GM12864 (cell line): ENCODE measurements at regions not wholly inside any gene's neighbourhood (a gene's known extent, or its start where the extent isn't known, plus 50 kb on each side); places are given as distances from the start of the nearest gene placed in this dataset.

ENCODE experiments used
- DNase-seq: peaks from one replicate; pipeline ENCODE4 v3.0.0-alpha.2; 2011; ENCODE audit warnings: low read depth
- H3K4me3 ChIP-seq: 2 replicates; pipeline ENCODE4 v1.5.1; 2011; ENCODE audit warnings: mild to moderate bottlenecking, low read depth, low read length, control low read depth
- TF ChIP-seq, protein P1 (sequence below): IDR thresholded peaks from 2 replicates; pipeline ENCODE4 v1.5.1; 2011; ENCODE audit warnings: low read depth, mild to moderate bottlenecking, moderate library complexity, low read length, control low read depth, inconsistent platforms; ENCODE audit errors: missing control alignments

DNA sequence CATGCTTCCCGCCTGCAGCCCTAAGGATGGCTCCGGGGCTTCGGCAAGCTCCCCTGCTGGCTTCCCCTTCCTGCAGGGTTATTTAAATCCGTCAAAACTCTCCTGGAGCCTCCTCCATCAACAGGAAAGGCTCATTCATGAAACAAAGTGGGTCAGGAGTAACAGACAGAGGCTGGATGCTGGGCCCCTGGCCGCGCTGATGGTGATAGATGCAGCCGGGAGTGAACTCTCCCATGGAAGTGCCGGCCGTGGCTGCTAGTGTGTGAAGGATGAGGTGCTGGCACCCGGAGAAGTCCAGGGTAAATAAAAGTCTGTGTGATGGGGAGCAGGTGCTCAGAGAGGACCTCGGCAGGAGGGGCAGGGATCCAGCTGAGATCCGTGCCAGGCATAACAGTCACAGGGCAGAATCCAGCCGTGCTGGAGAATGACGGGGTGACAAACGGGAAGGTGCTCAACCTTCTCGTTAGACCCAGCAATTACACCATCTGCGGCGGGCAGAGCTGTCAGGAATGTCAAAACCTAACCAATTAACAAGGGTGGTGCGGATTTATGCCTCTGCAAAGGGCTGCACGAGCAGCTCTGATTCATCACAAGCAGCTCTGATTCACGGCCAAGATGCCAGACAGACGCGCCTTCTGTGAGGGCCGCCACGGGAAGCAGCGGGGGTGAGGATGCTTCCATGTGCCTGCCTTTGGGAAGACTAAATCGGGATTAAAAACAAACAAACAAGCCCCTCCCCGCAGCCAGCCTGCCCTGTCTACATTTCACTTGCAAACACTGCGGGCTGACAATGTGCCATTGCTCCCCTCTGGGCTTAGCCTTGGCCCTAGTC lies 55.6 kb downstream of the SYNE3 start:
- TF ChIP-seq, protein P1, sequence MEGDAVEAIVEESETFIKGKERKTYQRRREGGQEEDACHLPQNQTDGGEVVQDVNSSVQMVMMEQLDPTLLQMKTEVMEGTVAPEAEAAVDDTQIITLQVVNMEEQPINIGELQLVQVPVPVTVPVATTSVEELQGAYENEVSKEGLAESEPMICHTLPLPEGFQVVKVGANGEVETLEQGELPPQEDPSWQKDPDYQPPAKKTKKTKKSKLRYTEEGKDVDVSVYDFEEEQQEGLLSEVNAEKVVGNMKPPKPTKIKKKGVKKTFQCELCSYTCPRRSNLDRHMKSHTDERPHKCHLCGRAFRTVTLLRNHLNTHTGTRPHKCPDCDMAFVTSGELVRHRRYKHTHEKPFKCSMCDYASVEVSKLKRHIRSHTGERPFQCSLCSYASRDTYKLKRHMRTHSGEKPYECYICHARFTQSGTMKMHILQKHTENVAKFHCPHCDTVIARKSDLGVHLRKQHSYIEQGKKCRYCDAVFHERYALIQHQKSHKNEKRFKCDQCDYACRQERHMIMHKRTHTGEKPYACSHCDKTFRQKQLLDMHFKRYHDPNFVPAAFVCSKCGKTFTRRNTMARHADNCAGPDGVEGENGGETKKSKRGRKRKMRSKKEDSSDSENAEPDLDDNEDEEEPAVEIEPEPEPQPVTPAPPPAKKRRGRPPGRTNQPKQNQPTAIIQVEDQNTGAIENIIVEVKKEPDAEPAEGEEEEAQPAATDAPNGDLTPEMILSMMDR: no peak
- H3K4me3 ChIP-seq: no peak overlapping the region
- DNase-seq: no peak

DNA sequence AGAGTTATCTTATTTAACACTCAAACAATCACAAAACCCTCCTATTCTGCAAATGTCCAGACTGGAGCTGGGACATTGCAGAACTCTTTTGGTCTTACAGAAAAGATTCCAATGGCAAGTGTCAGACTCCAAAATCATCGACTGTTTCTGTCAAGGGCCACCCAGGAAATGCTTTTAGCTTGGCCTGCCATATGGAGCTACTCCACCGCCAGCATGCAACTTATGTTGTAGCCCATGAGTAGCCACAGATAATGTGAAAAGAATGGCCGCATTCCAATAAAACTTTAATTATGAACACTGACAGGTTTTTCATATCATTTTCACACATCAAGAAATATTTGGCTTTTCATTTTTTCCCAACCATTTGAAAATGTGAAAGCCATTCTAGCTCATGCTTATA lies 57.5 kb downstream of the SYNE3 start:
- no peak for DNase-seq
- TF ChIP-seq, protein P1: no peak
- no peak overlapping the region for H3K4me3 ChIP-seq

DNA sequence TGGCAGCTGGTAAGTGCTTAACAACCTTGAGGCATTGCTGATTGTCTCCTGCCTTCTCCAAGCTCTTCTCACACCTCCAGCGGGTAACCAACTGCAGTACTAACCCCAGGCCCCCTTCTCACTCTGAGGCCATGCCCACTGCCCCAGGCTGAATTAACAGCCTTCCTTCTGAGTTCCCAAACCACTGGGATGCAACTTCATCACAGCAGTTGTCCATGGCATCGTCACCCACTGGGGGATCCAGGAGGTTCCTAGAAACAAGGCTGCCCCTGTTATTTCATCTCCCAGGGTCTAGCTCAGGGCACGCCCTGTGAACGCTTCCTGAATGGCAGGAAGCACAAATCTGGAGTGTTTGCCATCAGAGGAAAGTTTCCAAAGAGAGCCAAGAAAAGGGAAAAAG lies 58.0 kb downstream of the SYNE3 start:
- no peak overlapping the region for H3K4me3 ChIP-seq
- DNase-seq: no peak
- TF ChIP-seq, protein P1: no peak

DNA sequence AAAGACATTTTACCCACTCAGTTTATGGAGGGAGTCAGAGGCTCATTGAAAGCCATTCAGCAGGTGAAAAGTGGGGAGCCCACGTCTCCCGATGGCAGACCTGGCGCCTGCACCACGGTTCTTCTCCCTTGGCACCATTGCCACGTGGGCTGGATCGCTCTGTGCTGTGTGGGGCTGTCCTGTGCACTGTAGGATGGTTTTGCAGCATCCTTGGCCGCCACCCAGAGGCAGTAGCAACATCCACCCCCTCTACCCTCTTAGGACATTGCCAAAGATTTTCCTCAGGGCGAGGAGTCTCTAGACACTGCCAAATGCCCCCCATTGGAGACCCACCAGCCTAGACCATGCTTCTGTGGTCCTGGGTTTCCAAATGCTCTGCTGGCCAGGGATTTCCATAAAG lies 60.2 kb downstream of the SYNE3 start:
- no peak overlapping the region for H3K4me3 ChIP-seq
- no peak for DNase-seq
- TF ChIP-seq, protein P1: no peak

DNA sequence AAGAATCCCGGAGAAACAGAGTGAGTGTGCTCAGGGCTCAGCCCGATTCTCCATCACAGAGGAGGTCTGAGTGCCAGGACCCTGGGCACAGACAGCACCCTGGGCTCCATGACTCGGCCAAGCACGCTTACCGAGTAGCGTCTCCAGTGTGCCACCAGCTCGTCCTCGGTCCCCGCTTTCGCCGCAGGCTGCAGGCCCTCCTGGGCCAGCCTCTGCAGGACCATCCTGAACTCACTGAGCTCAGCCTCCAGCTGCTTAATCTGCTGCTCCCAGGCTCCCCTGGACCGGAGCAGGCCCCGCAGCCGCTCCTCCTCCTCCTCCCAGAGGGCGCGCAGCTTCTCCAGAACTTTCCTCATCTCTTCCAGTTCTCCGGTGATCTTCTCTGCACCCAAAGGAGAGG lies 61.2 kb downstream of the SYNE3 start:
- TF ChIP-seq, protein P1: no peak
- no peak overlapping the region for H3K4me3 ChIP-seq
- no peak for DNase-seq

DNA sequence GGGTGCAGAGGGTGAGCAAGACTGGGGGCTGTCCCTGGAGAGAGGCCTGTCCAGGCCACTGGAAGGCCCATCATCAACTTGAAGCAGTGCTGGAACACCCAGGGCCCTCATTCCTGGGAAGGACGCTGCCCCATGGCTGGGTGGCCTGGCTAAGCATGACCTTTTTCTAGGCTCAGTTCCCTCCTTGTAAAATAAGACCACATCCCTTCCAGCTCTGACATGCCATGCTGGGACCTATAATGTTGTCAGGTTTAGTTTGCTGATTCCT lies 62.8 kb downstream of the SYNE3 start:
- TF ChIP-seq, protein P1: no peak
- H3K4me3 ChIP-seq: no peak overlapping the region
- no peak for DNase-seq
